IMR-90 (cell line): ENCODE measurements at regions not wholly inside any gene's neighbourhood (a gene's known extent, or its start where the extent isn't known, plus 50 kb on each side); places are given as distances from the start of the nearest gene placed in this dataset.

Experiments
- CEBPB ChIP-seq: IDR thresholded peaks from 2 replicates; pipeline ENCODE4 v1.6.1; 2012; ENCODE audit warnings: low read depth, low read length, improper control_type of control experiment
- CHD1 ChIP-seq: IDR thresholded peaks from 2 replicates; pipeline ENCODE4 v1.6.1; 2012; ENCODE audit warnings: low read depth, low read length, improper control_type of control experiment
- CTCF ChIP-seq: conservative IDR thresholded peaks from 2 replicates; pipeline ENCODE4 v1.5.1; 2012; ENCODE audit warnings: mild to moderate bottlenecking, low read depth, low read length, improper control_type of control experiment
- MAFK ChIP-seq: IDR thresholded peaks from 2 replicates; pipeline ENCODE4 v1.6.1; 2012; ENCODE audit warnings: low read depth, low read length, improper control_type of control experiment
- POLR2A ChIP-seq: IDR thresholded peaks from 2 replicates; pipeline ENCODE4 v1.6.1; 2012; ENCODE audit warnings: mild to moderate bottlenecking, low read depth, low read length
- RAD21 ChIP-seq: IDR thresholded peaks from 2 replicates; pipeline ENCODE4 v1.6.1; 2012; ENCODE audit warnings: low read length, improper control_type of control experiment
- RCOR1 ChIP-seq: IDR thresholded peaks from 2 replicates; pipeline ENCODE4 v1.6.1; 2012; ENCODE audit warnings: mild to moderate bottlenecking, low read length, improper control_type of control experiment; ENCODE audit not compliant: insufficient replicate concordance
- RFX5 ChIP-seq: IDR thresholded peaks from 2 replicates; pipeline ENCODE4 v1.8.0; 2012; ENCODE audit warnings: low read depth, mild to moderate bottlenecking, low read length, moderate library complexity
- USF2 ChIP-seq: fragments of 150-350 bp; IDR thresholded peaks from 2 replicates; pipeline ENCODE4 v1.6.1; 2017; ENCODE audit warnings: mild to moderate bottlenecking, antibody characterized with exemption, low read length, low read depth

GRCh38 chr6:108744244-108744972 is 103.8 kb upstream of the ARMC2 start:
- TF ChIP-seq POLR2A (no peak), CTCF (no peak), RAD21 (no peak), RFX5 (no peak), MAFK (no peak), USF2 (no peak), CEBPB (no peak), CHD1 (no peak), RCOR1 (no peak)
